Effector memory CD8-positive, alpha-beta T cell (primary cell): ENCODE measurements at regions not wholly inside any gene's neighbourhood (a gene's known extent, or its start where the extent isn't known, plus 50 kb on each side); places are given as distances from the start of the nearest gene placed in this dataset.

Experiments used
- ATAC-seq: fragments of 150-1000 bp; cut with Tn5 transposase; replicated peaks from 2 replicates; pipeline ENCODE4 v1.10.0; 2021; ENCODE audit warnings: mild to moderate bottlenecking, moderate library complexity
- DNase-seq, 3 experiments: peaks; one replicate each; pipeline ENCODE4 v3.0.0; 2021
- H3K27ac Mint-ChIP-seq, 2 donors: one replicate each; pipeline ENCODE4 v1.8.0; 2022; ENCODE audit warnings: mild to moderate bottlenecking in 2 of 2, mixed read lengths in 2 of 2, moderate library complexity in 2 of 2
- H3K27me3 Mint-ChIP-seq, 2 donors: one replicate each; pipeline ENCODE4 v1.8.0; 2022; ENCODE audit warnings: mixed read lengths in 2 of 2
- H3K36me3 Mint-ChIP-seq: one replicate; pipeline ENCODE4 v1.8.0; 2022; ENCODE audit warnings: mild to moderate bottlenecking, moderate library complexity, mixed read lengths; ENCODE audit not compliant: insufficient read depth
- H3K4me1 Mint-ChIP-seq, 2 donors: one replicate each; pipeline ENCODE4 v1.8.0; 2022; ENCODE audit warnings: low read depth in 2 of 2, mixed read lengths in 2 of 2
- H3K4me3 Mint-ChIP-seq, 2 donors: one replicate each; pipeline ENCODE4 v1.8.0; 2022; ENCODE audit warnings: mild to moderate bottlenecking in 2 of 2, mixed read lengths in 2 of 2, moderate library complexity in 2 of 2
- H3K9me3 Mint-ChIP-seq, 2 donors: one replicate each; pipeline ENCODE4 v1.8.0; 2022; ENCODE audit warnings: mixed read lengths in 2 of 2

- ATAC-seq, result no peak
- DNase-seq, result no peak
- no peaks in the 10 kb centered on the region for H3K9me3 Mint-ChIP-seq
- H3K27ac Mint-ChIP-seq, result no peak overlapping the region
- H3K27me3 Mint-ChIP-seq, result peaks cover 6% of the 10 kb centered on the region in 2 donors
- H3K4me1 Mint-ChIP-seq, result no peaks in the 10 kb centered on the region
- H3K36me3 Mint-ChIP-seq, result no peaks in the 10 kb centered on the region
- no peak overlapping the region for H3K4me3 Mint-ChIP-seq
Observed at GRCh38 chr5:107168086-107168485, 502.7 kb downstream of the EFNA5 start.

- Mint-ChIP-seq H3K4me3 (no peak overlapping the region), H3K4me1 (no peaks in the 10 kb centered on the region), H3K9me3 (peaks cover 0 to 6% of the 10 kb centered on the region in 2 donors), H3K27ac (no peak overlapping the region), H3K27me3 (no peaks in the 10 kb centered on the region), H3K36me3 (no peaks in the 10 kb centered on the region)
- ATAC-seq (no peak), DNase-seq (no peak)
Observed at GRCh38 chr5:107165296-107165695, 505.4 kb downstream of the EFNA5 start.

- H3K27me3 Mint-ChIP-seq, result peaks cover 13 to 14% of the 10 kb centered on the region in 2 donors
- no peak for ATAC-seq
- no peak overlapping the region for H3K4me3 Mint-ChIP-seq
- no peaks in the 10 kb centered on the region for H3K4me1 Mint-ChIP-seq
- H3K9me3 Mint-ChIP-seq, result peaks cover 0 to 16% of the 10 kb centered on the region in 2 donors
- DNase-seq, result no peak
- no peak overlapping the region for H3K27ac Mint-ChIP-seq
- no peaks in the 10 kb centered on the region for H3K36me3 Mint-ChIP-seq
Observed at GRCh38 chr5:107157809-107158208, 512.9 kb downstream of the EFNA5 start.

GRCh38 chr5:107155707-107156106, 515.0 kb downstream of the EFNA5 start:
- peaks cover 13 to 14% of the 10 kb centered on the region in 2 donors for H3K27me3 Mint-ChIP-seq
- H3K27ac Mint-ChIP-seq, result no peak overlapping the region
- H3K36me3 Mint-ChIP-seq, result no peaks in the 10 kb centered on the region
- H3K4me1 Mint-ChIP-seq, result no peaks in the 10 kb centered on the region
- peaks cover 0 to 14% of the 10 kb centered on the region in 2 donors for H3K9me3 Mint-ChIP-seq
- H3K4me3 Mint-ChIP-seq, result no peak overlapping the region
- DNase-seq, result no peak
- no peak for ATAC-seq

GRCh38 chr5:107154593-107154992, 516.1 kb downstream of the EFNA5 start:
- H3K4me3 Mint-ChIP-seq, result no peak overlapping the region
- peaks cover 13 to 14% of the 10 kb centered on the region in 2 donors for H3K27me3 Mint-ChIP-seq
- DNase-seq, result no peak
- ATAC-seq, result no peak
- no peak overlapping the region for H3K27ac Mint-ChIP-seq
- H3K36me3 Mint-ChIP-seq, result no peaks in the 10 kb centered on the region
- H3K9me3 Mint-ChIP-seq, result peaks cover 0 to 10% of the 10 kb centered on the region in 2 donors
- no peaks in the 10 kb centered on the region for H3K4me1 Mint-ChIP-seq

GRCh38 chr5:107153283-107153682, 517.5 kb downstream of the EFNA5 start:
- DNase-seq (no peak), ATAC-seq (no peak)
- no peaks in the 10 kb centered on the region for H3K36me3 Mint-ChIP-seq
- no peak overlapping the region for H3K27ac Mint-ChIP-seq
- H3K9me3 Mint-ChIP-seq, result peaks cover 0 to 2% of the 10 kb centered on the region in 2 donors
- H3K27me3 Mint-ChIP-seq, result peaks cover 8 to 16% of the 10 kb centered on the region in 2 donors
- H3K4me1 Mint-ChIP-seq, result no peaks in the 10 kb centered on the region
- no peak overlapping the region for H3K4me3 Mint-ChIP-seq

GRCh38 chr5:107149243-107150005, 521.3 kb downstream of the EFNA5 start:
- Mint-ChIP-seq H3K27ac (no peak overlapping the region), H3K4me1 (no peaks in the 10 kb centered on the region), H3K9me3 (no peaks in the 10 kb centered on the region), H3K4me3 (no peak overlapping the region), H3K36me3 (no peaks in the 10 kb centered on the region), H3K27me3 (peaks cover 9 to 12% of the 10 kb centered on the region in 2 donors)
- no peak for ATAC-seq
- no peak for DNase-seq

- Mint-ChIP-seq H3K27ac (no peak overlapping the region), H3K4me1 (no peaks in the 10 kb centered on the region), H3K9me3 (no peaks in the 10 kb centered on the region), H3K4me3 (no peak overlapping the region), H3K36me3 (no peaks in the 10 kb centered on the region), H3K27me3 (peaks cover 22 to 23% of the 10 kb centered on the region in 2 donors)
- ATAC-seq (no peak), DNase-seq (no peak)
Observed at GRCh38 chr5:107147589-107147988, 523.1 kb downstream of the EFNA5 start.

- H3K27ac Mint-ChIP-seq, result no peak overlapping the region
- H3K4me3 Mint-ChIP-seq, result no peak overlapping the region
- H3K4me1 Mint-ChIP-seq, result no peaks in the 10 kb centered on the region
- DNase-seq (no peak), ATAC-seq (no peak)
- no peaks in the 10 kb centered on the region for H3K36me3 Mint-ChIP-seq
- H3K9me3 Mint-ChIP-seq, result no peaks in the 10 kb centered on the region
- H3K27me3 Mint-ChIP-seq, result peaks cover 22 to 23% of the 10 kb centered on the region in 2 donors
Observed at GRCh38 chr5:107146901-107147300, 523.8 kb downstream of the EFNA5 start.

- Mint-ChIP-seq H3K27me3 (peaks cover 7 to 10% of the 10 kb centered on the region in 2 donors), H3K27ac (no peak overlapping the region), H3K9me3 (peaks cover 0 to 2% of the 10 kb centered on the region in 2 donors), H3K4me3 (no peak overlapping the region), H3K4me1 (no peaks in the 10 kb centered on the region), H3K36me3 (no peaks in the 10 kb centered on the region)
- ATAC-seq (no peak), DNase-seq (no peak)
Observed at GRCh38 chr5:107135391-107135790, 535.3 kb downstream of the EFNA5 start.

- Mint-ChIP-seq H3K27ac (no peak overlapping the region), H3K4me1 (no peaks in the 10 kb centered on the region), H3K27me3 (peaks cover 7 to 10% of the 10 kb centered on the region in 2 donors), H3K4me3 (no peak overlapping the region), H3K9me3 (peaks cover 0 to 2% of the 10 kb centered on the region in 2 donors), H3K36me3 (no peaks in the 10 kb centered on the region)
- ATAC-seq (no peak), DNase-seq (no peak)
Observed at GRCh38 chr5:107134931-107135330, 535.8 kb downstream of the EFNA5 start.

GRCh38 chr5:107129051-107129450, 541.7 kb downstream of the EFNA5 start:
- ATAC-seq (no peak), DNase-seq (no peak)
- H3K27ac Mint-ChIP-seq, result no peak overlapping the region
- H3K4me1 Mint-ChIP-seq, result no peaks in the 10 kb centered on the region
- H3K27me3 Mint-ChIP-seq, result peaks cover 10 to 14% of the 10 kb centered on the region in 2 donors
- H3K9me3 Mint-ChIP-seq, result peaks cover 0 to 2% of the 10 kb centered on the region in 2 donors
- no peaks in the 10 kb centered on the region for H3K36me3 Mint-ChIP-seq
- H3K4me3 Mint-ChIP-seq, result no peak overlapping the region

GRCh38 chr5:107127878-107128277, 542.9 kb downstream of the EFNA5 start:
- Mint-ChIP-seq H3K27me3 (peaks cover 10 to 14% of the 10 kb centered on the region in 2 donors), H3K9me3 (no peaks in the 10 kb centered on the region), H3K27ac (no peak overlapping the region), H3K4me1 (no peaks in the 10 kb centered on the region), H3K4me3 (no peak overlapping the region), H3K36me3 (no peaks in the 10 kb centered on the region)
- DNase-seq (no peak), ATAC-seq (no peak)

- no peak for DNase-seq
- no peaks in the 10 kb centered on the region for H3K36me3 Mint-ChIP-seq
- H3K9me3 Mint-ChIP-seq, result no peaks in the 10 kb centered on the region
- H3K27ac Mint-ChIP-seq, result no peak overlapping the region
- no peak overlapping the region for H3K4me3 Mint-ChIP-seq
- no peak for ATAC-seq
- peaks cover 0 to 6% of the 10 kb centered on the region in 2 donors for H3K27me3 Mint-ChIP-seq
- no peaks in the 10 kb centered on the region for H3K4me1 Mint-ChIP-seq
Observed at GRCh38 chr5:107126341-107126740, 544.4 kb downstream of the EFNA5 start.
